Activated effector memory CD4-positive, alpha-beta T cell treated with anti-CD3 and anti-CD28 coated beads, Interleukin-2, amount 50 U/mL, for 16 hours (primary cell): ENCODE measurements at regions not wholly inside any gene's neighbourhood (a gene's known extent, or its start where the extent isn't known, plus 50 kb on each side); places are given as distances from the start of the nearest gene placed in this dataset.
"Not testable (repeated sequence)": the region's sequence is repeated elsewhere in the genome, so short reads cannot be mapped to it uniquely, and the experiment has no call there.

Experiments used
- DNase-seq: peaks from one replicate; pipeline ENCODE4 v3.0.0-alpha.2; 2020

DNA sequence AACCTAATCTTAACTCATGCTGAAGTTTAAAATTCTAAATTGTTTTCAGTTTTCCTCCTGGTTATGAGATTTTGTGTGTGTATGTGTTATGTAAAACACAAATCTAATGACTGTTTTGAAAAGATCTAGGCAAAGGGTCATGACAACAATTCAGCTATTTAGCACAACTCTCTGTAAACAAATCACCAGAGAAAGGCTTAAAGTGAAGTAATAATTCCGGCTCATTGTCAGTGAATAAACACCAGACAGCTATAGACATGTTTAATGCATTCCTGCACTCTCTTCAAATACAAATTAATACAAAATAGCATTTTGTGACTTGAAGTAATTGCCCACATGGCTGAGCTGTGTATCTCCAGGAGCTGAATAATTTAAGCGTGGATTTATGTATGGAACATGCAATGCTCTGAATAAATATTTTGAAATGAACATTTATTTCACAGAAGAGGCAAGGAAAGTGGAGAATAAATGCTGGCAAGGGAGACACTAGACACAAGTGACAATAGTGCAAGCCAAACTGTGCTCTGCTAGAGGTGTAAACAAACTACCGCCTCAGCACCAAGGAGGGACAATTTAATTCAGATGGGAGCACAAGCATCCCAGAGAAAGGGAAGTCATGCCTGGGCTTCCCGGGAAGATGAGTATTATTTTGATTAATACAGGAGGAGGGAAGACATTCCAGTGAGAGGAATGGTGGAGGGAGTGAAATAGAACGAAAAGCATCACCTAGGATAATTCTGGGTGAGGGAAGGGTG is 133.6 kb upstream of the XPO1 start:
- no peak for DNase-seq

GRCh38 chr2:61670591-61671501 is 132.7 kb upstream of the XPO1 start:
- no peak for DNase-seq

- no peak for DNase-seq
Measured at GRCh38 chr2:61664190-61664589, 126.0 kb upstream of the XPO1 start.

- DNase-seq: no peak
Measured at GRCh38 chr2:61662990-61663389, 124.8 kb upstream of the XPO1 start.

GRCh38 chr2:61660511-61661388 is 122.6 kb upstream of the XPO1 start:
- no peak for DNase-seq

DNA sequence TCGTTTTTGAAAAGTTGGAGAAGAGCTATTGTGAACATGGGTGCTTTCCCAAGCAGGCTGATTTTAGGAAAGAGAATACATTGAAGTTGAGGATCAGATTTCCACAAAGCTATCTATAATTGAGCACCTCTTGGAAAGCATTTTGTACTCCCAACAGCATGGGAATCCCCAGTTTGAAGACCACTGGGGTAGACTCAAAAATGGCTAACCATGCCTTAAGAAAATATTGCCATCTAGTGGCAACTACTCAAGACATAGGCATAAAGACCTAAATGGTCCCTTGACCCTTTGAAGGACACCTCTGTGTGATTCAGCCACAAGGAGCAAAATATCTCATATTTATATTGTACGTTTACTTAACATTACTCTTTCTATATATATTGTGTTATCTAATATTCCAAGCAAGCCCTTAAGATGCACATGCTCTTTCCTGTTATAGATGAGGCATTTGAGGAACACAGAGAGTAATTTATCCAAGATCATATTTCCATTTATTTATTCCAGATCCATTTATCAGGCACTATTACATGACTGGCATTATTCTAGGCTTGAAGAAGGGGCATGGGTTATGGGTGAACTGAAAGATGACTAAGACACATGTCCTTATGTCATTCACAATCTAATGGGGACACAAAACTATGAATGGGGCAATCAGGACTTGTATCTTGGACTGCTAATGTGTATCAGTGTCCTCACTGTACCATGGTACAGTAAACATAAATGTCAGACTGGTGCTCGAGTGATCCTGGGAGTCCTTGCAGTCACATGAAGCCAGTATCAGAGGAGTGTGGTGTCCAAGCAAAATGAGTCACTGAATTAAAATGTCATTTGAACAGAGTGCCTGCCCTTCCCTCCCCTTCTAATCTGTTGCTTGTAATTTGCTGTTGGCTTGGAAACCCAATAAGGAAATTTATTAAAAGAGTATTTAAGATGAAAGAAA is 121.0 kb upstream of the XPO1 start:
- no peak for DNase-seq

DNA sequence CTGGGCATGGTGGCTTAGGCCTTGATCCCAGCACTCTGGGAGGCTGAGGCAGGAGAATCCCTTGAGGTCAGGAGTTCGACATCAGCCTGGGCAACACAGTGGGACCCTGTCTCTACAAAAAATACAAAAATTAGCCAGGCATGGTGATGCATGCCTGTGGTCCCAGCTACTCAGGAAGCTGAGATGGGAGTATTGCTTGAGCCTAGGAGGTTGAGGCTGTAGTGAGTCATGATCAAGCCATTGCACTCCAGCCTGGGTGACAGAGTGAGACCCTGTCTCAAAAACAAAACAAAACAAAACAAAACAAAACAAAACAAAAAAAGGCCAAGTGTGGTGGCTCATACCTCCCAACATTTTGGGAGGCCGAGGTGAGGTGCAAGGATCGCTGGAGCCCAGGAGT is 111.8 kb upstream of the XPO1 start:
- not testable (repeated sequence) for DNase-seq

GRCh38 chr2:61649021-61649420 is 110.9 kb upstream of the XPO1 start:
- DNase-seq: no peak

- DNase-seq: no peak
Measured at GRCh38 chr2:61647044-61647443, 108.9 kb upstream of the XPO1 start.

DNA sequence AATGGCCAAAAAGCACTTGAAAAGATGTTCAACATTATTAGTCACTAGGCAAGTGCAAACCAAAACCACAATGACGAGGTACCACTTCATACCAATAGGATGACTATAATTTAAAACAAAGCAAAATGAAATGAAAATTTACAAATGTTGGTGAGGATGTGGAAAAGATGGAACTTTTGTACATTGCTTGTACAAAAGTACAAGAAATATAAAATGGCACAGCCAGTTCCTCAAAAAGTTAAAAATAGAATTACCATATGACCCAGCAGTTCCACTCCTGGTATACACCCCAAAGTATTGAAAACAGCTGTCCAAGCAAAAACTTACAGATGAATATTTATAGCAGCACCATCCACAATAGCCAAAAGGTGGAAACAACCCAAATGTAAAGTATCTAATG is 107.8 kb upstream of the XPO1 start:
- no peak for DNase-seq

GRCh38 chr2:61643153-61643552 is 105.0 kb upstream of the XPO1 start:
- DNase-seq: not testable (repeated sequence)

- DNase-seq: no peak
Measured at GRCh38 chr2:61640406-61640805, 102.2 kb upstream of the XPO1 start.

DNA sequence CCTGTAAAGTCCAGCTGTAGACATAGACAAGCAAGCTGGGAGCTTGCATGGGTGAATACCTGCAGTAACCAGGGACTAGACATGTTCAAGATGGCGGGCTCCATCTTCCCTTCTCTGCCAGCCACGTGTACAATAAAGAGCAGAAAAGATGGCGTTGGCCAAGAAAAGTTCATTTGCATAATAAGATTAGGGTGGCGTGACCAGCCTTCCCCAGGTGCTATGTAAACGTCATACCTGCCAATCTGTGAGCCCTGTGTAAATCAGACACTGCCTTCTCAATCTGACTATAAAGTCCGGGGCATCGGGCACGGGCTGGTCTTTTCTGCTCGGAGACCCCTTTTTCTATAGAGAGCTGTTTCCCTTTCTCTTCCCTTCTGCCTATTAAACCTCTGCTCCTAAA is 101.6 kb upstream of the XPO1 start:
- no peak for DNase-seq

DNA sequence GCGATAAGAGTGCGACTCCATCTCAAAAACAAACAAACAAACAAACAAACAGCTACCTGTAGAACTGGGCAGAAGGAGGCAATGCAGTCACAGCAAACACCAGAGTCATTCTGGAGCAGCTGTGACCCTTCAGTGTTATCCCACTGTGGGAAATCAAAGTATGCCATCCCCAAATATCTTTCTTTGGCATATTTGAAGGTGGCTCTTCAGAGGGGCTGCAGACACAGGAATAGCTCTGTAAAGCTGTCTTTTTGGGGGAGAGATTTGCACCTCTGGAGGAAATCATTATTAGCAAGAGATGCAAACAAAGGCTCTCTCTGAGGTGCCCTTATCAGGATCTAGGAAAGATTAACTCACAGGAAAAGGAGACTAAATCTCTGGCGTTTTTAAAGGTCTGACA is 98.5 kb upstream of the XPO1 start:
- no peak for DNase-seq

DNA sequence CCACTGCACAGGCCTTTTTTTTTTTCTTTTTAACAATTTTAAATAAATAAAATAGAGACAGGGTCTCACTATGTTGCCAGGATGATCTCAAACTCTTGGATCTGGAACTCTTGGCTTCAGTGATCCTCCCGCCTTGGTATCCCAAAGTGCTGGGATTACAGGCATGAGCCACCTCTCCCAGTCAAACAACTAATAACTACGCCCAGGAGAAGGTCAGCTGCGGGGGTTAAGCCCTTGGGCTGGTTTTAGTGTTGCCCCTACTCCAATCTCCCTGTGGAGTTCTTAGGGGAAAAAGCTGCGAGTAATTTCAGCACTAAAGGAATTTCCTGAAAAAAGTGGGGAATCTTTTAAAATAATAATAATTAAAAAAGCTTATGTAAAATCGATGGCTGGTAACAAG is 96.4 kb upstream of the XPO1 start:
- peak; percentile 5 for DNase-seq

DNA sequence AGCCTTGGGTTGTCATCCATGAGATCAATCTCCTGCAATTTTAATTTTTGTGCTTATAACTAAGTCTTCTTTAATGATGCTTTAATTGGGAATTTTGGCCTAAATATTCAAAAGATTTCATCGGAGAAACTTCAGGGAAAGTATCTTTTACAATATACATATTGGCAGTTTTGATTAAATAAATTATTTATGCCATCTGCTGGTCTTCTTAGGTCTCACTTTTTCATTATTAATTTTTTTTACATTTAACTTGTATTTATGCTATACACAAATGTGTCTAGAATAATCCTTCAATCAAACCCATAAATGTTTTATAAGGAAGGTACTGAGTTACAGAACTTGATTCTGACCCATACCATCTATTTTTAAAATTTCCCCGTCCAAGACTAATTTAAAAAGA is 95.1 kb upstream of the XPO1 start:
- no peak for DNase-seq

DNA sequence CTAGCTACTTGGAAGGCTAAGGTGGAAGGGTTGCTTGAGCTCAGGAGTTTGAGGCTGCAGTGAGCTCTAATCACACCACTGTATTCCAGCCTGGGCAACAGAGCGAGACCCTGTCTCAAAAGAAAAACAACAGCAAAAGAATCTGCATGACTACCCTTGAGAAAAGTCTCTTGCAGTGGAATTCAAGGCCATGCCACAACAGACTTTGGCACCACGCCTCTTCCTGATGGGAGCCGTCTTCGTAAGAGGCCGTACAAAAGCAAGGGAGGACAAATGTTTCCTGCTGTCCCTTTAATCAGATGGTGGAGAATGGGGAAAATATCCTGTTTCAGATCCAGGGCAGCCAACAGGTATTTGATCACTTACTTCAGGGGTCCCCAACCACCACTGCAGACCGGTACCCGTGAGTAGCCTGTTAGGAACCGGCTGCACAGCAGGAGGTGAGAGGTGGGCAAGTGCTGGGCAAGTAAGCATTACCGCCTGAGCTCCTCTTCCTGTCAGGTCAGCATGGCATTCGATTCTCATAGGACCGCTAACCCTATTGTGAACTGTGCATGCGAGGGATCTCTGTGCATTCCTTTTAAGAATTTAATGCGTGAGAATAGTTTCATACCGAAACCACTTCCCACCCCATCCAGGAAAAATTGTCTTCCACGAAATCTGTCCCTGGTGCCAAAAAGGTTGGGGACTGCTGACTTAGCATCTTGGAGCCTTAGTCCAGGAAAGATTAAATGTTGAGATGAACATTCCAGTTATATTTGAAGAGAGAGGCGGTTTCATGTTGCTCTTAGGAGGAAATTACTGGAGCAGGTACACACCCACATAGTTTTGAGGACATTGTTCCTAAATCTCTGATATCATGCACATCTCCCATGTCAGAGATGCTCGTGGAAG is 94.4 kb upstream of the XPO1 start:
- no peak for DNase-seq

DNA sequence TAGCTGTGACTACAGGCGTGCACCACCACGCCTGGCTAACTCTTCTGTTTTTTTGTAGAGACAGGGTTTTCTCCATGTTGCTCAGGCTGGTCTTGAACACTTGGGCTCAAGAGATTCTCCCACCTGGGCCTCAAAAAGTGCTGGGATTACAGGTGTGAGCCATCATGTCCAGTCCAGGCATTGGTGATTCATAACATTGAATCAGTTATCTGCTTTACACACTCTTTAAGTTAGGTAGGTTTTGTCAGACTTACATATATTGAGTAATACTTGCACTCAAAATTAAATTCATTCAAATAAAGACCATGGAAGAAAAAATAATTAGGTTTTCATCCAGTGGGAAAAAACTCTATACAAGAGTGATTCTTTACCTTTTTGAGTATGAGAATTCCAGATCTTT is 93.2 kb upstream of the XPO1 start:
- no peak for DNase-seq

DNA sequence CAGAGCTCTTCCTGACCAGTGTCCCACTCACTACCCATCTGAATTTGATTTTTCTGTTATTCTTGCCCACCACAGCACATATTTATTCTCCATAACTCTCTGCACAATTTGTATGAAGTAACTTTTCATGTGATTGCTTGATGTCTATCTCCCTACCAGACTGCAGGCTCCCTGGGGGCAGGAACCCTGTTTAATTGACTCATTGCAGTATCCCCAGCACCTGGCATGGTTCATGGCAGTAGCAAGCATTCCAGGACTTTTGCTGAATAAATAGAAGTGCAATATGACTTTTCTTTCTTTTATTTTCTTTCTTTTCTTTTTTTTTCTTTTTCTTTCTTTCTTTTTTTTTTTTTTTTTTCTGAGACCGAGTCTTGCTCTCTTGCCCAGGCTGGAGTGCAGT is 88.7 kb upstream of the XPO1 start:
- DNase-seq: no peak

DNA sequence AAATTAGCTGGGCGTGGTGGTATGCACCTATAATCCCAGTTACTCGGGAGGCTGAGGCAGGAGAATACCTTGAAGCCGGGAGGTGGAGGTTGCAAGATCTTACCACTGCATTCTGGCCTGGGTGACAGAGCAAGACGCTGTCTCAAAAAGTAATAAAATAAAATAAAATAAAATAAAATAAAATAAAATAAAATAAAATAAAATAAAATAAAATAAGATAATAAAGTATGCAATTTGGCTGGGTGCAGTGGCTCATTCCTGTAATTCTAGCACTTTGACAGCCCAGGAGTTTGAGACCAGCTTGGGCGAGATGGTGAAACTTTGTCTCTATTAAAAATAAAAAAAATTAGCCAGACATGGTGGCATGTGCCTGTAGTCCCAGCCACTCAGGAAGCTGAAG is 85.6 kb upstream of the XPO1 start:
- DNase-seq: no peak
